NCI-H2081 (cell line): ENCODE measurements at regions not wholly inside any gene's neighbourhood (a gene's known extent, or its start where the extent isn't known, plus 50 kb on each side); places are given as distances from the start of the nearest gene placed in this dataset.

Experiments
- DNase-seq, 2 experiments: peaks; one replicate each; lab custom pipeline; 2025; lab: John Stamatoyannopoulos, UW

GRCh38 chr2:236656166-236656565, 86.5 kb downstream of the ACKR3 start:
- no peak for DNase-seq

- no peak for DNase-seq
These were observed 87.1 kb downstream of the ACKR3 start for GRCh38 chr2:236656721-236657120.

GRCh38 chr2:236657215-236657614, 87.6 kb downstream of the ACKR3 start:
- no peak for DNase-seq

- no peak for DNase-seq
These were observed 88.2 kb downstream of the ACKR3 start for GRCh38 chr2:236657801-236658200.

- no peak for DNase-seq
These were observed 89.5 kb downstream of the ACKR3 start for GRCh38 chr2:236658974-236659757.

- no peak for DNase-seq
These were observed 90.1 kb downstream of the ACKR3 start for GRCh38 chr2:236659758-236660150.

- no peak for DNase-seq
These were observed 91.6 kb downstream of the ACKR3 start for GRCh38 chr2:236661061-236661761.

GRCh38 chr2:236661762-236662110, 92.1 kb downstream of the ACKR3 start:
- no peak for DNase-seq

GRCh38 chr2:236662231-236663185, 92.9 kb downstream of the ACKR3 start:
- no peak for DNase-seq

- DNase-seq = no peak
These were observed 93.9 kb downstream of the ACKR3 start for GRCh38 chr2:236663287-236664101.

GRCh38 chr2:236664136-236664535, 94.5 kb downstream of the ACKR3 start:
- no peak for DNase-seq

- no peak for DNase-seq
These were observed 95.5 kb downstream of the ACKR3 start for GRCh38 chr2:236665101-236665500.

GRCh38 chr2:236665572-236666118, 96.0 kb downstream of the ACKR3 start:
- no peak for DNase-seq

- no peak for DNase-seq
These were observed 97.1 kb downstream of the ACKR3 start for GRCh38 chr2:236666646-236667204.

- DNase-seq = no peak
These were observed 97.9 kb downstream of the ACKR3 start for GRCh38 chr2:236667526-236667925.

- DNase-seq = no peak
These were observed 98.9 kb downstream of the ACKR3 start for GRCh38 chr2:236668531-236668969.

- no peak for DNase-seq
These were observed 100.6 kb downstream of the ACKR3 start for GRCh38 chr2:236670235-236670620.

GRCh38 chr2:236671896-236672562, 102.4 kb downstream of the ACKR3 start:
- no peak for DNase-seq

GRCh38 chr2:236672606-236673005, 103.0 kb downstream of the ACKR3 start:
- no peak for DNase-seq

GRCh38 chr2:236673126-236673822, 103.6 kb downstream of the ACKR3 start:
- DNase-seq = no peak
